GM18511 (cell line): ENCODE measurements at regions not wholly inside any gene's neighbourhood (a gene's known extent, or its start where the extent isn't known, plus 50 kb on each side); places are given as distances from the start of the nearest gene placed in this dataset.

Experiments used
- ATAC-seq: cut with Tn5 transposase; IDR thresholded peaks from one replicate; pipeline ENCODE4 v1.9.1; 2021; ENCODE audit warnings: mild to moderate bottlenecking, moderate library complexity; ENCODE audit not compliant: unreplicated experiment

- ATAC-seq: no peak
These were observed 140.6 kb downstream of the URI1 start for GRCh38 chr19:30082611-30083010.

- no peak for ATAC-seq
These were observed 141.2 kb downstream of the URI1 start for GRCh38 chr19:30083125-30083681.

GRCh38 chr19:30083701-30084156, 141.7 kb downstream of the URI1 start:
- no peak for ATAC-seq

GRCh38 chr19:30084390-30084819, 142.4 kb downstream of the URI1 start:
- no peak for ATAC-seq

GRCh38 chr19:30085394-30085793, 143.4 kb downstream of the URI1 start:
- ATAC-seq: no peak

GRCh38 chr19:30086220-30086619, 144.2 kb downstream of the URI1 start:
- no peak for ATAC-seq

- ATAC-seq: no peak
These were observed 144.9 kb downstream of the URI1 start for GRCh38 chr19:30086916-30087315.

GRCh38 chr19:30087381-30088138, 145.5 kb downstream of the URI1 start:
- ATAC-seq: no peak

GRCh38 chr19:30088567-30088966, 146.5 kb downstream of the URI1 start:
- no peak for ATAC-seq

- no peak for ATAC-seq
These were observed 147.1 kb downstream of the URI1 start for GRCh38 chr19:30089086-30089665.

GRCh38 chr19:30090476-30090875, 148.4 kb downstream of the URI1 start:
- no peak for ATAC-seq

GRCh38 chr19:30090963-30091362, 148.9 kb downstream of the URI1 start:
- no peak for ATAC-seq

- ATAC-seq: no peak
These were observed 149.4 kb downstream of the URI1 start for GRCh38 chr19:30091456-30091855.

- no peak for ATAC-seq
These were observed 149.8 kb downstream of the URI1 start for GRCh38 chr19:30091856-30092255.

- no peak for ATAC-seq
These were observed 150.9 kb downstream of the URI1 start for GRCh38 chr19:30092721-30093569.

GRCh38 chr19:30093966-30094755, 152.1 kb downstream of the URI1 start:
- no peak for ATAC-seq

- no peak for ATAC-seq
These were observed 152.7 kb downstream of the URI1 start for GRCh38 chr19:30094756-30095140.

- ATAC-seq: no peak
These were observed 153.1 kb downstream of the URI1 start for GRCh38 chr19:30095171-30095570.

GRCh38 chr19:30096596-30097370, 154.7 kb downstream of the URI1 start:
- no peak for ATAC-seq
